Endometrial microvascular endothelial cells (primary cell): ENCODE measurements at regions not wholly inside any gene's neighbourhood (a gene's known extent, or its start where the extent isn't known, plus 50 kb on each side); places are given as distances from the start of the nearest gene placed in this dataset.

Experiments
- in situ Hi-C: cut with HindIII; loops from 2 replicates; pipeline ENCODE4 v1.10.0; 2017; ENCODE audit warnings: low sequenced_read_pairs, low pct_unique_long_range_greater_than_20kb; ENCODE audit errors: inconsistent ontology term

GRCh38 chr15:97410897-97411575, 549.5 kb upstream of the ARRDC4 start:
- in situ Hi-C loops: no loop called here

GRCh38 chr15:97420130-97420529, 540.4 kb upstream of the ARRDC4 start:
- in situ Hi-C loops: no loop called here

GRCh38 chr15:97425596-97425995, 534.9 kb upstream of the ARRDC4 start:
- in situ Hi-C loops: no loop called here

GRCh38 chr15:97443101-97443500, 517.4 kb upstream of the ARRDC4 start:
- in situ Hi-C loops: no loop called here

- in situ Hi-C loops: no loop called here
These were observed 514.4 kb upstream of the ARRDC4 start for GRCh38 chr15:97446138-97446537.

- in situ Hi-C loops: no loop called here
These were observed 503.8 kb upstream of the ARRDC4 start for GRCh38 chr15:97456521-97457202.

GRCh38 chr15:97457203-97457847, 503.2 kb upstream of the ARRDC4 start:
- in situ Hi-C loops: no loop called here

- in situ Hi-C loops: no loop called here
These were observed 500.7 kb upstream of the ARRDC4 start for GRCh38 chr15:97459771-97460170.

GRCh38 chr15:97461226-97461625, 499.3 kb upstream of the ARRDC4 start:
- in situ Hi-C loops: no loop called here

GRCh38 chr15:97463696-97464095, 496.8 kb upstream of the ARRDC4 start:
- in situ Hi-C loops: no loop called here

GRCh38 chr15:97470417-97470816, 490.1 kb upstream of the ARRDC4 start:
- in situ Hi-C loops: no loop called here

GRCh38 chr15:97473627-97474026, 486.9 kb upstream of the ARRDC4 start:
- in situ Hi-C loops: no loop called here

- in situ Hi-C loops: no loop called here
These were observed 480.5 kb upstream of the ARRDC4 start for GRCh38 chr15:97479957-97480356.

- in situ Hi-C loops: no loop called here
These were observed 478.0 kb upstream of the ARRDC4 start for GRCh38 chr15:97482521-97482920.

- in situ Hi-C loops: no loop called here
These were observed 477.3 kb upstream of the ARRDC4 start for GRCh38 chr15:97483232-97483631.

GRCh38 chr15:97490429-97490828, 470.1 kb upstream of the ARRDC4 start:
- in situ Hi-C loops: no loop called here

GRCh38 chr15:97501291-97501690, 459.2 kb upstream of the ARRDC4 start:
- in situ Hi-C loops: no loop called here

- in situ Hi-C loops: no loop called here
These were observed 458.5 kb upstream of the ARRDC4 start for GRCh38 chr15:97502038-97502437.

- in situ Hi-C loops: no loop called here
These were observed 456.3 kb upstream of the ARRDC4 start for GRCh38 chr15:97504031-97504792.

- in situ Hi-C loops: no loop called here
These were observed 442.8 kb upstream of the ARRDC4 start for GRCh38 chr15:97517737-97518136.
